Activated CD4-positive, alpha-beta T cell treated with anti-CD3 and anti-CD28 coated beads, Interleukin-2, amount 50 U/mL, for 4 hours (primary cell): ENCODE measurements at regions not wholly inside any gene's neighbourhood (a gene's known extent, or its start where the extent isn't known, plus 50 kb on each side); places are given as distances from the start of the nearest gene placed in this dataset.

Source experiments
- DNase-seq, 2 experiments: peaks; one replicate each; pipeline ENCODE4 v3.0.0-alpha.2; 2020

DNA sequence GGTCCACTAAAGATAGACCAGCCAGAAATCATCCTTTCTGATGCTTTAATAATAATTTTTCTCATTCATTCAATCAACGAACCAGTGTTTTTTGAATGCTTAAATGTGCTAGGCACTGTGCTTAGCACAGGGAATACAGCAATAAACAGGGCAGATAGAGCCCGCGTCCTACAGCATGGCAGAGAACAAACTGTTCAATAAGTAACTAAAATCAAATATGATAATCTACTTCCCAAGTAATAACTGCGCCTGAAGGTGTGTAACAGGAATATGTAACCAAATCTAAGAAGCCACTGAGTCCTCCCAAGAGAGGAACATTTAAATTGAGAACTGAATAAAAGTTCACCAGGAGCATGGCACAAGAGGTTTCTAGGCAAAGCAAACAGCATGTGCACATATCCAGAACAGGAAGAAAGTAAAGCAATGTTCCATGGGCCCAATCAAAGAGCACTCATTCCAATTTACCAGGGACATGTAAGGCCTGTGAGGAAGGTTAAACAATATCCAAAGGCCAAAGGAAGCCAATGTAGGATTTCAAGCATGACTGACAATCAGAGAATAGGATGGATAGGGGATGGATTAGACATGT lies 311.0 kb upstream of the RARB start:
- no peak for DNase-seq

DNA sequence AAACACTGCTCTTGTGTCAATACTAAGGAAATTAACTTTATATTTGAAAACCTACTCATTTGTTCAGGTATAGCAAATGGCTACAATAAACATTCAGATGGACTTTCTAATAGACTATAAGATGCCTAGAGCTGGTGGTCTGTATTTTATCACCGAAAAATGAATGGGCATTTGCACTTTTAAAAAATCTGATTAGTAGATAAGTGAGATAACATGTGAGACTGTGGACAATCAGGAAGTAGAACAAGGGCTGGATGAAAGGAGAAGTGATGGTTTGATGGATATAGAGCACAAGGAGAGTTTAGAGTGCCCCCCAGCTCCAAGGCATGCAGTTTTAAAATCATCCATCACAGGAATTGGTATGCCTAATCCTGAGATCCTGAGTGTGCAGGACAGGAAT lies 308.4 kb upstream of the RARB start:
- no peak for DNase-seq

DNA sequence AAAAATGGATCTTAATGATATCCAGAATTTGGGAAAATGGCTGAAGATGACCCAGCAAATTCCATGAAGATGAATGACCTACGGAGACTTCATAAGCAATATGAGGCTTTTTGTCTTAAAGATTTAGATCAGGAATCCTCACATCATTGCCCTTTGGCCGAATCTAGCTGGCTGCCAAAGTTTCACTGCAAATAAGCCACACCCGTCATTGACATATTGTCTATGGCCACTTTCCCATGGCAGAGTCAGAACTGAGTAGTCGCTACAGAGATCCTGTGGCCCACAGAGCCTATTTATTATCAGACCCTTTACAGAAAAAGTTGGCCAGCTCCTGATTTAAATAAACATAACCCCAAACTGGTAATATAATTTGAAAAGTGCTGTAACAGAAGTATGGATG lies 307.4 kb upstream of the RARB start:
- no peak for DNase-seq

DNA sequence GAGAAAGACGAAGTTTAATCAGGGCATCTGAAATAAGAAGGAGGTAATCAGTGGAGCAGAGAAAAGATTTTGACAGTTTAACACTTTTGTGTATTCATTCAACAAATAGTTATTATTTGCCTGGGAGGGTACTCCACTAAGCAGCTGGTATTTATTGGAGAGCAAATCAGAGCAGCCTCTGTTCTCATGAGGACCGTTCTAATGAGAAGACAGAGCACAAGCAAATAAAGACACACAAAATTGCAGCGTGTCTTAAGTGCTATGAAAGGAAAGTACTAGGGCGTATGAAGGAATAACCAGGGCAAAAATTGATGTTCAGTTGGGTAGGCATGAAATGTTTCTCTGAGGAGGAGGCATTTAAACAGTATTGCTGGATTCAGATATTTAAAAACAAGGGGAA lies 302.9 kb upstream of the RARB start:
- DNase-seq, result no peak

DNA sequence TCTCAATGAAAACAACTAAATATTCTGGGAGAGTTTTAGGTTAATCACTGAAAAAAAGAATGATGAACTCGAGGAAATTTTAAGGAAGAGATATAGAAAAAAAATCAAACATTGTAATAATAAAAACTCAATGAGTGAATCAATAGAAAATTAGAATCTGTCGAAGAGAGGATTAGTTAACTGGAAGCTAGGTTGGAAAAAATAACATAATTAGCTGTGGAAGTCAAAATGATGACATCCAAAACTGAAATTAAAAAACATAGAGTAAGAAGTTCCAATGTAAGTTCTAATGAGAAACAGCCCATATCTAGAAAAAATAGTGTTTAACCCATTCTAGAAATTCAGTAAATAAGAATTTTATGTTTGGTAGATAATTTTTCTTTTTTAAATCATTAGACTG lies 299.3 kb upstream of the RARB start:
- DNase-seq, result no peak

DNA sequence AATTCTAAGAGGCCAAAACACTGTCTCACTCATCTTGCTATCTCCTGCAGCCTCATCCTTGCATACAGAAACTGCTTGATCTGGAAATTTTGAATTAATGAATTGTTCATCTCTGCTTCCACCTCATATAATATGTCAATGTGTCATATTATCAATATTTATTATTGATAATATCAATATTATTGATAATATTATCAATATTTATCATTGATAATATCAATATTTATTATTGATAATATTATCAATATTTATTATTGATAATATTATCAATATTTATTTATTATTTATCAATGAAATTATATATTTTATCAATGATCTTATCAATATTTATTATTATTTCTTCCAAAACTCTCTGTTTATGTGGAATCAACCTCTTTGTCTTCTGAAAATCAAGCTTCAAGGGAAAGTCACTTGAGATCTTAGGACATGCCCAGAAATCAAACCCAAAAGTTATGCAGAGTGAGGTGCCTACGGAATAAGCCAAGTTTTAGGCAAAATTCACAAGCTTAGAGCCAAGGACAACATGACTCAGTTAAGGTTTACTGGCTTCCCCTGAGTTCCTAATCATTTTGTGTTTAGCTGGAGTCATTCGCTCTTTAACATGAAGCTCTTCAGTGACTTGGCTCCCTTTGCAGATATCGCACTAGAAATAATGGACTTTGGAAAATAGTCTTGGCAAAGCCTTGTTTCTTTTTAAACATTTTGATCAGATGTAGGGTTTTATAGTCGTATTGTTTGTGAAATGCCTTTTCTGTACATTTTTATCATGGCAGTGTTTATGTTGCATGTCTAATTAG lies 297.1 kb upstream of the RARB start:
- no peak for DNase-seq

DNA sequence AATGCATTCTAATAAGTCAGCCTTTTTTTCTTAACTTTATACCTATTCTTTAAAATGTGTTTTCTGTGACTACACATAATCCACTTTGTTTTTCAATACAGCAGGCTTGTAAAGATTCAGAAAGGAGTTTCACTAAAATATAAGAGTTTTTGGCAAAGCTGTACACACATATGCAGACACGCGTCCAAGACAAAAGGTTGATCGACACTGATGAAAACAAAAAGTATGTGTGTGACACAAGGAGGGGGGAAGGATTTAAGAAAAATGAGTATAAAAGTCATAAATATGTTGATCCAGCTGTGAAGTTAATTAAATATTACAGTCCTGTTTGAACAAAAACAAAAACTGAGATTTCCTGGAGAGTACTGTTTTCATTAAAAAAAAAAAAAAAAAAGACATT lies 294.5 kb upstream of the RARB start:
- DNase-seq, result no peak

DNA sequence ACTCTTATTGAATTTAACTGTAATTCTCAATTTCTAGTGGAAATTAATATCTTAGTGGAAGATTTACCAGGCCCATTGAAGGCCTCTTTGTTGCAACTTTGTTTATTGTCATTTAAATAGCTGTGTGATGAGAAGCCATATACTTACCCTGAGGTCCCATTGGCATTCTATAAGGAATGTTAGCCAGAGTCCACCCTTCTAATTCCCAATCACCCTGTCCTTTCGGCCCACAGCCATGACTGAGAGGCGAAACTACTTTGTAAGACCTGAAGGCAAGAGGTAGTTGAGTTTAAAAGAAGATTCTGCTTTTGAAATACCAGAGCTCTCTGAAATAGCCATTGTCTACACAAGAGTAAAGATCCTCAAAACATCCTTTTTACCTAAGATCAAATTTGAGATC lies 290.5 kb upstream of the RARB start:
- no peak for DNase-seq

DNA sequence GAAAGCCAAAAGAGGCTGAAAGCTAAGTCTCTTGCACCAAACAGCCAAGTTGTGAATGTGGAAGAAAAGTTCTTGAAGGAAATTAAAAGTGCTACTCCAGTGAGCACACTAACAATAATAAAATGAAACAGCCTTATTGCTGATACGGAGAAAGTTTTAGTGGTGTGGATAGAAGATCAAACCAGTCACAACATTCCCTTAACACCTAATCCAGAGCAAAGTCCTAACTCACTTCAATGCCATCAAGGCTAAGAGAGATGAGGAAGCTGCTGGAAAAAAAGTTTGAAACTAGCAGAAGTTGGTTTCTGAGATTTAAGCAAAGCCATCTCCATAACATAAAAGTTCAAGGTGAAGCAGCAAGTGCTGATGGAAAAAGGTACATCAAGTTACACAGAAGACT lies 288.8 kb upstream of the RARB start:
- DNase-seq, result no peak

DNA sequence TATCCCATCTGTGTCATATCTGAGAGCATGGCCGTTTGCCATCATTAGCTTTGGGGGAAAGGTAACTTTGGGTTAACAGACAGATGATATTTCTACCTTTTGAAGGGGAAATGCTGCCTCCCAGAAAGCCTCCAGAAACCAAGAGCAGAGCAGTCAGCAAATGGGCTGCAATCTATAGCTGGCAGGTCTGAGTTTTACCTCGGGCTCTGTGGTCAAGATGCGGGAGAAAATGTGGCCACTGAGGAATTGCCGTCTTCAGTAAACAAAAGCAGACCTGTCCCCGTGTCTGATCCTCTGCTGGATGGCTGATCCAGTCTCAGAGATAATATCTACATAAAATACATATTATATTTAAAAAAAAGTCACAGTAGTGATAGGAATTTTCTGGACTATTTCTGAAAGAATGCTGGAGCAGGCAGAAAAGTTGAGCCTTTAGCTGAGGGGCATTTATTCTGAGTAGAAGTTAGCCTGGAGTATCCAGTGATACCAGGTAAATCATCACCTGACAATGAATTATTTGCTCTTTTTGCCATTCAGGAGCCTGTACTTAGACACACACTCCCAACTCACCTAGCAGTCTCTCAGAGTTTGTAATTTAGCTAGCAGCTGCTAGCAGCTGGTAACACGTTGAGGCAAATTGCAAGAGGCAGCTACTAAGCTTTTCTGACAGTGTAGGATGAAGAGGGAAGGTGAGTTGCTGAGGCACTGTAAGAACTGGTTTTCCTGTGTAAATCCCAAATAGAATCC lies 285.3 kb upstream of the RARB start:
- no peak for DNase-seq

DNA sequence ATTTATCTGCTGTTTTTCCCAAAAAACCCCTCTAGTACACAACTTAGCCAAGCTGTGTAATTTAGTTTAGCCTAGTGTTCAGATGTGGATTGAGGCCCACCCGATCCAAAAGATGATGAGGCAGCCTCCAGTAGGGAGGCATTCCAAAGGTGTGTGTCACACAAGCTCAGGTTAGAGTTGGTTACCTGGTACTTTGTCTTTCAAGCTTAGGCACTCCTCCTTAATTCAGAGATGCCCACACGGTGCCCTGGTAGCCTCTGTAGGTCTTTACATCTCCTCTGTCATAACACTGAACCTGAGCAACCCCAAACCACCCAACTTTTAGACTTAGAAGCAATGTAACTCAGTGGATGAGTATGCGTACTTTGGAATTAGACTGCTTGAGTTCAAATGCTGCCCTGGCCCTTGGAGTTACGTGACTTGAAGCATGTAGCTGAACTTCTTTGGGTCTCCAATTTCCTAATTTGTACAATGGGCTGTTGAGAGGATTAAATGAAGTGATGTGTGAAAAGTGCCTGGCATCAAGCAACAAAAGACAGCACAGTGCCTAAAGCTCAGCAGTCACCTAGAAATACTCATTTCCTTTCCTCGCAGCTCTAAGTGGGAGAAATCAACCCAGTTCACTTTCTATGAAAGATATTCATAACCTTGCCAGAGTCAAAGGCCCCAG lies 284.6 kb upstream of the RARB start:
- no peak for DNase-seq

DNA sequence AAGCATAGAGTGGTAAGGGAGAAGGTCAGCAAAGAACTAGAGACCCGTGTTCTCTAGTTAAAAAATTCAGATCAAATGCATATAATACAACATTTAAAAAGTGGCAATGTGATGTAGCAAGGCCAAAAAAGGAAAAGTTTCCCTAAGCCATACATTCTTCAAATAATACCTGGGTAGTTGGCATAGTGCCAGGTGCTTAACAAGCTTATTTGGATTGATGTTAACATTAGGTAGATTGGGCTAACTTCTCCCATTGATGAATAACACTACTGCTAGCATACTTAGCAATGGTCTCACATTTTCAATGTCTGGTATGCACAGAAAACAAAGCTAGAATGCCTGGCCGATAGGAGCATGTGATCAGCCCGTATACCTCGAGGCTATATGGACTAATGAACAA lies 283.6 kb upstream of the RARB start:
- DNase-seq, result no peak

DNA sequence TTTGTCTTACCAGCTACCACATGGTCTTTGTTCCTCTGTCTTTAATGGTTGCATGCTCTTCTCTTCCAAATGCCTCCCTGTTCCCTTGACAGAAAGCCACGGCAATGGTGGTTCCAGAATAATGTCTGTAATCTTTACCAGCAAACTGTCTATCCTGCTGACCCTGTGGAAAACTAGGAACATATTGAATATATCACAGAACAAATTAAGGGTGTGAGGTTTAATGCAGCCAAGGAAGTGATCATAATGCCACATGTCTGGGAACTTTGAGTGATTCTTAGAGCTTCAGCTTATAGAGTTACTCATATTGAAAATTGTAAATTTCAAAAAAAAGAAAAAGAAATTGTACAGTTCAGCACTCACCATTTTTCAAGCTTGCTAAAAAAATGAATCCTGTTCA lies 282.9 kb upstream of the RARB start:
- no peak for DNase-seq

DNA sequence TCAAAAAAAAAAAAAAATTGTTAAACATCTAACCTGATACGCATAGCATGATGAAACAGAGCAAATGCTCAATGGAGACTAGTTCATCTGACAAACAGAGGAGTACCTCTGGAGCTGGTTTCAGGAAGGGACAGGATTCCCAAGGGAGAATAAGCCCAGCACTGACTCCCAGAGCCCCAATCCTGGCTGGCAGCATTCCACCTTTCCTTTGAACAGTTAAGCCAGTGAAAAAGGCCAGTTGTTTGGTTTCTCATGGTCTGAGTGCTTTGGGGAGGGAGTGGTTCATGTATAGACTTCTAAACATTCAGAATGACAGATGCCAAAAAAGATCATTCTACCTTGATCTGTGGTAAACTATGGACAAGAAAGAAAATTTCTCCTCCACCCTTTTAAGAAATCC lies 277.9 kb upstream of the RARB start:
- no peak for DNase-seq

DNA sequence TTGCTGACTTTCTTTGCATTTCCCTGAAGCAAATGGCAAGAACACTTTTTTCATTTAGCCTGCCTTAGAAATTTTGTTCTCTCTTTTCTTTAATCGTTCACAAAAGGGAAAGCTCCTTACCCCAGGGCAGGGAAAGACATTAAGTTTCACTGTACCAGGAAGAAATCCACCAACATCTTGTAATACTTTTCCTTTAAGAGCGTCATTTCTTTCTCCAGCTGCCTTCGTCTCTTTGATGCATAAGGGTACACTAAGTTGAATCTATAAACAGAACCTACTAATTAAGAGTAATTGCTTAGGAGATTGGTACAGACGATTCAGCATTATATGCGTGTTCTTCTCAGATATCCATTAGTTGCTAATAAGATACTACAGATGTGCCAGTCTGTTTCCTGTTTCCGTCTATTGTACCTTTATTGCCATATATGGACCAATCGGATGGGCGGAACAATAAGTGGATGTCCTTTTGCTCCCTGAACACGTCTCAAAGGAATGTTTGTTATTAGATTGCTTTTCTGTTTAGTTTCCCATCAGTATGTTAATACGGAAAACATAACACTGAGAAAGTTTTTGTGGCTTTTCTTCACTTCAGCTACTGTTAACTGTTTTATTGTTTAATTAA lies 276.7 kb upstream of the RARB start:
- DNase-seq, result no peak

DNA sequence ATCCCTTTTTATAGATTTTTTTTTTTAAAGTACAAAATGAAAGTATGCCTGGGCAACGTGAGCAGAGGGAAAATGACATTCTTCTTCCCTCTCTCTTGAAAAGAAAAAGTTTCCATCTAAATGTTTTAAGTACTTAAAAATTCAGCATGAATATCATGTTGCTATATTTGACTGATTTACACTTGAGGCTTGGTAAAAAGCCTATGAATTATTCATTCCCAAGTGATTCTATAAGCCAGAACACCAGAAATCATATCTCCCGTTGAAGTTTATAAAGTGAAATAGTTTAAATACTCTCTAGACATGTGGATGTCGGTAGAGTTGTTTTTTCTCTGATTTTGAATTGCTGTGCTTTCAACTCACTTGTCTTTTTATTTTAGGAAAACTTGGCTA lies 276.2 kb upstream of the RARB start:
- no peak for DNase-seq

DNA sequence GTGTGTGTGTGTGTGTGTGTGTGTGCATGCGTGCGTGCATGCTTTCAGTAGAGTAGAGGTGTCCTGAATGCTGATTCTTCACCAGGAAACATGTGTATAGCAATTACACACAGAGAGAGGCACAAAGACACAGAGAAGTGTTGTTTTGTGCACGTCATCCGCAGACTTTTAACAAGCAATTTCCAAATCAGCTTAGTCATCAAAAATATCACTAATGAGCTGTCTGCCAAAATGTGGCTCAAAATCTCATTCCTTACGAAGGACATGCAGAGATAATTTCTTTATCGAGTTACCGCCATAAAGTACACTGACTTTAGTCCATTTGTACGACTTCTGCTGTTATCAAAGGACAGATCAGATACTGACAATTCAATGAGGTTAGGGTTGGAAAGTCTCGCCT lies 274.9 kb upstream of the RARB start:
- DNase-seq, result no peak

DNA sequence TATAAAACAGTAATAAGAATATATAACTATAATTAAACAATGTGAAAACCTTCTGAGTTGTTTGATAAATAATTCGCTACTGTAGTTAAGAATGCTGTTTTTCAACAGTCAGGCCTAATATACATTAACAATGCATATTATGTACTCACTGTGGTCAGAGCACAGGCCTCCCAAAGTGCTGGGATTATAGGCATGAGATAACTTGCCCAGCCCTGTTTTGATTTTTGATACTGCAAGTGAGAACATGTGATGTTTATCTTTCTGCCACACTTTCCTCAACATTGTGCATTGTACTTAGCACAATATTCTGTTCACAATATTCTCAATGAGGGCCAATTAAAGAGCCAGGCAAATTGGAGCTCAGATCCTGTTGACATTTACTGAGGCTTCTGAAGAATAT lies 274.5 kb upstream of the RARB start:
- DNase-seq, result no peak

DNA sequence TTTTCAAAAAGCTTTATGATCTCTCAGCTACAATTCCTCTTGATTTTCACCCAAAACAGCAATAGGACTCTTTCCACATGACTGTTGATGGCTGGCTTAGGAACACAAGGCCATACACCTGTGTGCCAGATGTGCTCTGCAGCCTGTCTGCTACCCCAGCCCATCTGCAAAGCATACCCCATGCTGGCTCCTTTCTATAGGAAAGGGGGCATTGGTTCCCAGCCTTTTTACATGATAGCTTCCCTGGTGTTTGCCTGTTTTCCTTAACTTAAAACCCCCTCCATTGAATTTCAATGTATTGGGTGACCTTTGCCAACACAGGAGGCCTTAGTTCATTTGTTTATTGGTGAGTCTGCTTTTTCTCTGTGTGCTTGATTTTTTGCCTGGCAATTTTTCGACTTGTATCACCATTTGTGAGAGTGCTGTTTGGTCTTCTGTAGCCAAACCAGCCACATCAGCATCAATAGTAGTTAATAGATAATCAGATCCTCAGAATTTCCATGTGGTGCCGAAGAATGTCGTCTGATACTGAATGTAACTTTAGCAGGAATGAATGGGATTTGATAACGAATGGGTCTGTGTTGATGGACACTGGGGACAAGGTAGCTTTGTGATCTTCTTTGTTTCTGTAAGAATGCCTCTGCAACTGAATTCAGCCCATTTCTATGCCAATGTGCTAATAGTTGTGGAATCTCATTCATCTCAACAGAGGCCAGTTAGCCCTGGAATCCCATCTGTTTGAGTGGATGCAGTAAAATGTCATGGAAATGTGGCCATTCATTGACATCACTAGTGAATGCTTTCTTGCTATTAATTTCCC lies 272.2 kb upstream of the RARB start:
- no peak for DNase-seq

DNA sequence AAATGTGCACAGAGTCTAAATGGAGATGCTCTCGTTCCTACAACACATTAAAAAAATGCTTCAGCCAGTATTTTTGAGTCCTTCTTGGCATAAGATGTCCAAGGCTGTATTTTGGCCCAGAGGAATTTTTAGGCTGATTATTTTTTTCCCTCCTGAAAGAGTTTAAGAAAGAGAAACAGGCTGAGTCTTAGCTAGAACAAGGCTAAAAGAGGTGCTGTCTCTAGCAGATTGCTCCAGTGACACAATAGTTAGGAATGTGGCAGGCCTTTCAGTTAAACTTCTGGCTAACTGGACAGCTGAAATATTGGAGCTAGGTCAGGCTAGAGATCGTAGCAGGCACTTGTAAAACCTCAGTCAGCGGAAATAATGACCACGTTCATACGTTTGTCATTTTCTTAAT lies 271.4 kb upstream of the RARB start:
- DNase-seq, result no peak

DNA sequence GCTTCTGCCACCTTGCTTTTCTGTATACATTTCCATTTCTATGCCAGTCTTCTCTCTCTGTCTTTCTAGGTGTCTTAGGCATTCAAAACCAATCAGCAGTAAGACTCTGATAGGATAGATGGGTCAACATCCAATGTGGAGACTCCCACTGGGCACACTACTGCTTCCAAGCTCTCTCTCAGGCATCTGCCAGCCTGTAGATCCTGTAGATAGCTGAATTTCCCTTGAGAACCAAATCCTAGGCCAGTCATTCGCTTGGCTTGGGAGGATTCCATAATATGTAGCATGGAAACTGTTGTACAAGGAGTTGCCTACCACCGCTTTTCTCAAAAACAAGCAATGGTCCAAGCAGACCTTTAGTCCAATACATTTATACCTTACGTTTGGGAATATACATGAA lies 262.8 kb upstream of the RARB start:
- DNase-seq, result no peak

DNA sequence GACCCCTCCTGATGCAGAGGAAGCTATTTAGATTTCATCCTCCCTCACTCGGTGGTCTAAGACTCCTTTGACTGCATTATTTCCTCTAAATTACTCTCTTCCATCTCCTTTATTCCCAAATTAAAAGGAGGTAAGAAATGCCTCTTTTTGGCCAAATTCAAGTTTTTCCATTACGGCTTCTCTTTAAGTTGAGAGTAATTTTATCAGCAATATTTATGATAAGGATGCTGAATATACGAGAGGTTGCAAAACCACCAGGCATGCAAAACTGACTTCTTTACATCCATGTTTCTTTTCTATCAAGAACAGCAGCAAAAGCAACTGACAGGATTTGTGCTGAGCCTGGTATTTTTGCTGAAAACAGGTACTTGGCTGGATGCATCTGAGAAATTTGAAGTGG lies 262.0 kb upstream of the RARB start:
- DNase-seq, result no peak
